H9 (cell line): ENCODE measurements at regions not wholly inside any gene's neighbourhood (a gene's known extent, or its start where the extent isn't known, plus 50 kb on each side); places are given as distances from the start of the nearest gene placed in this dataset.

Source experiments
- DNase-seq: peaks from one replicate; pipeline ENCODE4 v3.0.0-alpha.2; 2017
- H2AFZ ChIP-seq: one replicate; pipeline ENCODE4 v1.6.1; 2013; ENCODE audit warnings: mild to moderate bottlenecking, low read length, control low read depth, moderate library complexity
- H2AK5ac ChIP-seq: 2 replicates; pipeline ENCODE4 v1.6.1; 2013; ENCODE audit warnings: low read length, control low read depth, mixed read lengths; ENCODE audit not compliant: insufficient read length
- H2BK120ac ChIP-seq: one replicate; pipeline ENCODE4 v1.6.1; 2013; ENCODE audit warnings: low read depth, mild to moderate bottlenecking, low read length, control low read depth, inconsistent platforms; ENCODE audit not compliant: poor library complexity, severe bottlenecking
- H2BK12ac ChIP-seq: 2 replicates; pipeline ENCODE4 v1.6.1; 2013; ENCODE audit warnings: low read length, control low read depth, mixed read lengths, low read depth; ENCODE audit not compliant: insufficient read length
- H2BK15ac ChIP-seq: 2 replicates; pipeline ENCODE4 v1.6.1; 2013; ENCODE audit warnings: low read depth, low read length, control low read depth
- H2BK20ac ChIP-seq: one replicate; pipeline ENCODE4 v1.6.1; 2013; ENCODE audit warnings: low read depth, mild to moderate bottlenecking, low read length, control low read depth, inconsistent platforms; ENCODE audit not compliant: poor library complexity, severe bottlenecking
- H2BK5ac ChIP-seq: 2 replicates; pipeline ENCODE4 v1.6.1; 2013; ENCODE audit warnings: low read length, control low read depth, mixed read lengths; ENCODE audit not compliant: insufficient read length
- H3K14ac ChIP-seq: 2 replicates; pipeline ENCODE4 v1.6.1; 2013; ENCODE audit warnings: low read length, control low read depth; ENCODE audit not compliant: insufficient read depth
- H3K18ac ChIP-seq: 2 replicates; pipeline ENCODE4 v1.6.1; 2013; ENCODE audit warnings: low read depth, mild to moderate bottlenecking, mixed read lengths, low read length, control low read depth; ENCODE audit not compliant: insufficient read length
- H3K23ac ChIP-seq: 2 replicates; pipeline ENCODE4 v1.6.1; 2013; ENCODE audit warnings: low read length, control low read depth, mixed read lengths, low read depth; ENCODE audit not compliant: insufficient read length
- H3K23me2 ChIP-seq: 2 replicates; pipeline ENCODE4 v1.6.1; 2013; ENCODE audit warnings: low read depth, mild to moderate bottlenecking, mixed read lengths, low read length, control low read depth; ENCODE audit not compliant: insufficient read length, poor library complexity, severe bottlenecking
- H3K27ac ChIP-seq: 2 replicates; pipeline ENCODE4 v1.5.1; 2013; ENCODE audit warnings: low read length, control low read depth, mixed read lengths, low read depth; ENCODE audit not compliant: insufficient read length
- H3K27me3 ChIP-seq: 2 replicates; pipeline ENCODE4 v1.6.1; 2013; ENCODE audit warnings: low read length, control low read depth, inconsistent platforms; ENCODE audit not compliant: insufficient read depth
- H3K4ac ChIP-seq: 2 replicates; pipeline ENCODE4 v1.6.1; 2013; ENCODE audit warnings: low read depth, mild to moderate bottlenecking, control low read depth, inconsistent platforms, low read length, moderate library complexity
- H3K4me1 ChIP-seq: 2 replicates; pipeline ENCODE4 v1.6.1; 2013; ENCODE audit warnings: low read length, control low read depth, inconsistent platforms; ENCODE audit not compliant: insufficient read depth
- H3K4me2 ChIP-seq: 2 replicates; pipeline ENCODE4 v1.6.1; 2013; ENCODE audit warnings: low read length, control low read depth, mixed read lengths; ENCODE audit not compliant: insufficient read length, insufficient read depth
- H3K56ac ChIP-seq: 2 replicates; pipeline ENCODE4 v1.6.1; 2013; ENCODE audit warnings: low read depth, mild to moderate bottlenecking, mixed read lengths, low read length, control low read depth; ENCODE audit not compliant: insufficient read length
- H3K79me1 ChIP-seq: 2 replicates; pipeline ENCODE4 v1.6.1; 2013; ENCODE audit warnings: low read depth, mild to moderate bottlenecking, moderate library complexity, low read length, control low read depth, inconsistent platforms; ENCODE audit not compliant: insufficient read depth, poor library complexity, severe bottlenecking
- H3K79me2 ChIP-seq: 2 replicates; pipeline ENCODE4 v1.6.1; 2013; ENCODE audit warnings: low read length, control low read depth, inconsistent platforms; ENCODE audit not compliant: insufficient read depth
- H3K9ac ChIP-seq: 2 replicates; pipeline ENCODE4 v1.6.1; 2013; ENCODE audit warnings: low read length, control low read depth, mixed read lengths; ENCODE audit not compliant: insufficient read length; ENCODE audit errors: extremely low read depth
- H3K9me3 ChIP-seq: one replicate; pipeline ENCODE4 v1.6.1; 2013; ENCODE audit warnings: low read depth, low read length, inconsistent platforms; ENCODE audit not compliant: control insufficient read depth
- H3T11ph ChIP-seq: one replicate; pipeline ENCODE4 v1.6.1; 2013; ENCODE audit warnings: mild to moderate bottlenecking, low read length, control low read depth, inconsistent platforms
- H4K20me1 ChIP-seq: one replicate; pipeline ENCODE4 v1.6.1; 2013; ENCODE audit not compliant: control insufficient read depth, insufficient read length, insufficient read depth
- H4K5ac ChIP-seq: 2 replicates; pipeline ENCODE4 v1.6.1; 2013; ENCODE audit warnings: low read depth, mild to moderate bottlenecking, mixed read lengths, low read length, control low read depth; ENCODE audit not compliant: insufficient read length
- H4K8ac ChIP-seq: replicated peaks from 2 replicates; pipeline ENCODE4 v1.6.1; 2013; ENCODE audit warnings: low read length, control low read depth, mixed read lengths, low read depth; ENCODE audit not compliant: insufficient read length
- H4K91ac ChIP-seq: 2 replicates; pipeline ENCODE4 v1.6.1; 2013; ENCODE audit warnings: low read depth, mild to moderate bottlenecking, moderate library complexity, mixed read lengths, low read length, control low read depth; ENCODE audit not compliant: insufficient read length
- H3K27ac Mint-ChIP-seq, 3 experiments: 2 replicates in 2 of 3; 3 replicates in 1 of 3; pipeline ENCODE4 v1.8.0; 2020 to 2021; ENCODE audit warnings: mixed read lengths in 3 of 3, mild to moderate bottlenecking in 1 of 3, moderate library complexity in 1 of 3
- H3K27me3 Mint-ChIP-seq: 2 replicates; pipeline ENCODE4 v1.8.0; 2021; ENCODE audit warnings: low read depth, mild to moderate bottlenecking, moderate library complexity, mixed read lengths
- H3K36me3 Mint-ChIP-seq, 3 experiments: 2 replicates in 2 of 3; 3 replicates in 1 of 3; pipeline ENCODE4 v1.8.0; 2020 to 2021; ENCODE audit warnings: low read depth in 3 of 3, mixed read lengths in 3 of 3; ENCODE audit not compliant: insufficient read depth in 1 of 3
- H3K4me1 Mint-ChIP-seq, 2 experiments: 2 replicates each; pipeline ENCODE4 v1.8.0; 2020; ENCODE audit warnings: mixed read lengths in 2 of 2
- H3K4me3 Mint-ChIP-seq, 2 experiments: 2 replicates in 1 of 2; 3 replicates in 1 of 2; pipeline ENCODE4 v1.8.0; 2020 to 2021; ENCODE audit warnings: mild to moderate bottlenecking in 2 of 2, mixed read lengths in 2 of 2, moderate library complexity in 1 of 2
- H3K9me3 Mint-ChIP-seq, 2 experiments: 2 replicates in 1 of 2; 3 replicates in 1 of 2; pipeline ENCODE4 v1.8.0; 2020; ENCODE audit warnings: mild to moderate bottlenecking in 2 of 2, mixed read lengths in 2 of 2, moderate library complexity in 1 of 2
- CTCF ChIP-seq: fragments of 200-600 bp; sonication (generic); conservative IDR thresholded peaks from 3 replicates; pipeline ENCODE4 v1.8.0; 2021; ENCODE audit warnings: antibody characterized with exemption, mild to moderate bottlenecking

- Histone ChIP-seq H3K9ac (no peak overlapping the region), H4K5ac (no peak overlapping the region), H3K23ac (no peak overlapping the region), H3K9me3 (no peaks in the 10 kb centered on the region), H2AFZ (no peak overlapping the region), H3K56ac (no peak overlapping the region), H3K23me2 (no peaks in the 10 kb centered on the region), H4K91ac (no peak overlapping the region), H3T11ph (no peak overlapping the region), H2BK20ac (no peak overlapping the region), H3K4me2 (no peak overlapping the region), H2BK5ac (no peak overlapping the region), H2BK120ac (no peak overlapping the region), H4K20me1 (no peaks in the 10 kb centered on the region), H3K18ac (no peak overlapping the region), H3K27me3 (no peaks in the 10 kb centered on the region), H3K79me1 (no peaks in the 10 kb centered on the region), H2BK12ac (no peak overlapping the region), H2AK5ac (no peak overlapping the region), H4K8ac (no peak overlapping the region), H3K14ac (no peak overlapping the region), H3K4ac (no peak overlapping the region), H3K27ac (no peak overlapping the region), H3K79me2 (no peaks in the 10 kb centered on the region), H2BK15ac (no peak overlapping the region), H3K4me1 (no peaks in the 10 kb centered on the region; the same call in 1 of the 2 replicates)
- peaks cover 0 to 3% of the 10 kb centered on the region in 2 experiments; a peak in 2 of 4 replicates for H3K4me1 Mint-ChIP-seq
- H3K27me3 Mint-ChIP-seq, result no peaks in the 10 kb centered on the region
- no peak for DNase-seq
- no peak for TF ChIP-seq CTCF
- no peak overlapping the region for H3K4me3 Mint-ChIP-seq
- H3K36me3 Mint-ChIP-seq, result no peaks in the 10 kb centered on the region
- H3K27ac Mint-ChIP-seq, result no peak overlapping the region
- no peaks in the 10 kb centered on the region for H3K9me3 Mint-ChIP-seq
Observed at GRCh38 chr5:89287964-89288363, 405.0 kb upstream of the MEF2C start.
